ENCODE measurements at regions not wholly inside any gene's neighbourhood (a gene's known extent, or its start where the extent isn't known, plus 50 kb on each side); places are given as distances from the start of the nearest gene placed in this dataset.
A peak's percentile ranks its signal among the peaks of the same experiment; 100 is the strongest.

GRCh38 chr11:114986365-114986764, 308.0 kb downstream of the NXPE2 start:
- TF ChIP-seq, protein P1, sequence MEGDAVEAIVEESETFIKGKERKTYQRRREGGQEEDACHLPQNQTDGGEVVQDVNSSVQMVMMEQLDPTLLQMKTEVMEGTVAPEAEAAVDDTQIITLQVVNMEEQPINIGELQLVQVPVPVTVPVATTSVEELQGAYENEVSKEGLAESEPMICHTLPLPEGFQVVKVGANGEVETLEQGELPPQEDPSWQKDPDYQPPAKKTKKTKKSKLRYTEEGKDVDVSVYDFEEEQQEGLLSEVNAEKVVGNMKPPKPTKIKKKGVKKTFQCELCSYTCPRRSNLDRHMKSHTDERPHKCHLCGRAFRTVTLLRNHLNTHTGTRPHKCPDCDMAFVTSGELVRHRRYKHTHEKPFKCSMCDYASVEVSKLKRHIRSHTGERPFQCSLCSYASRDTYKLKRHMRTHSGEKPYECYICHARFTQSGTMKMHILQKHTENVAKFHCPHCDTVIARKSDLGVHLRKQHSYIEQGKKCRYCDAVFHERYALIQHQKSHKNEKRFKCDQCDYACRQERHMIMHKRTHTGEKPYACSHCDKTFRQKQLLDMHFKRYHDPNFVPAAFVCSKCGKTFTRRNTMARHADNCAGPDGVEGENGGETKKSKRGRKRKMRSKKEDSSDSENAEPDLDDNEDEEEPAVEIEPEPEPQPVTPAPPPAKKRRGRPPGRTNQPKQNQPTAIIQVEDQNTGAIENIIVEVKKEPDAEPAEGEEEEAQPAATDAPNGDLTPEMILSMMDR (IDR thresholded peaks at IDR 0.05; ENCODE audit: insufficient read depth, low read depth, low read length, missing control alignments), result no peak
- DNase-seq (ENCODE audit: low read depth), result no peak
- no peak overlapping the region for H3K4me3 ChIP-seq (ENCODE audit: low read length)

DNA sequence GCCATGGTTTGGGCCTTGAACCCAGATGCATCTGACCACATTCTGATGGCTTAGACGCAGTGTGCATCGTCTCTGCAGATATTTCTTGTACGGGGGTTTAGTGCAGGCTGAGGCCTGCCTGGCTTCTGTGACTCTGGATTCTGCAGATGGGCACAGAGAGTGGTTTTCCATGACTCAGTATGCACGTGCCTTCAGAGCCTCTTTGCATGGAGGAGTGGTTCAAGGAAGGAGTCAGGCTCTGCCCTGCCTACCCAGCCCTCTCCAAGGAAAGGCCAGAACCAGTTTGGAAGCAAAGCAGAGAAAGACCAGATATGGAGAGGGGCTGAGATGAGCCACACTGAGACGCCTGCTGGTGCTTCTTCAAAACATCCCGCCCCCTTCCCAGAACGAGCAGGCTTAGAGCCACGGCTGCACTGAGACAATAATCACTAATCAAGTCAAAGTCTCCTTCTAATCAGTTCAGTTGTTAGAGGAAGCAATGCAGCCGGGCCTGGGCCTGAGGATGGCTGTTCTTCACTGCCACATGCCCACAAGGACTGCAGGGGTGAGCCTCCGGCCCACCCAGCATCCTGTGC, 308.9 kb downstream of the NXPE2 start:
- H3K4me3 ChIP-seq (ENCODE audit: low read length), result no peak overlapping the region
- peak; percentile 4 for DNase-seq (ENCODE audit: low read depth)
- TF ChIP-seq, protein P1 (IDR thresholded peaks at IDR 0.05; ENCODE audit: insufficient read depth, low read depth, low read length, missing control alignments), result no peak

DNA sequence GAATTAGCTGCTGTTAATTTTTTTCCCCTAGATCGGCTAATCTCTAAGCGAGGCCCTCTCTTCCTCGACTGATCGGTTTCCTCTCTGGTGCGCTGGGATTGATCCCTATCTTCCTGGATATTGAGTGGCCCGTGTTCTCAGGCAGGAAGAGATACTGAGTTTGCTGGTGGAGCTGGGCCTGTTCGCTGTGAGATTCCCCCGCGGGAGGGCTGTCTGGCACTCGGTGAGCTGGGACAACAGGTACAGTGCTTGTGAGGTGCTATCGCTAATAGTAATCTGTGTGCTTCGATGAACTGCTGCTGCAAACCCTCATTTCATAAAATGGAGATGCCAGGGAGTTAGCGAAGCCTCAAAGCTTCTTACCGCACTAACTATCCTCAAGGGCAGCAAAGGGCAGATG, 310.3 kb downstream of the NXPE2 start:
- no peak for DNase-seq (ENCODE audit: low read depth)
- TF ChIP-seq, protein P1 (IDR thresholded peaks at IDR 0.05; ENCODE audit: insufficient read depth, low read depth, low read length, missing control alignments), result no peak
- H3K4me3 ChIP-seq (ENCODE audit: low read length), result no peak overlapping the region

- no peak overlapping the region for H3K4me3 ChIP-seq (ENCODE audit: low read length)
- no peak for DNase-seq (ENCODE audit: low read depth)
- TF ChIP-seq, protein P1 (IDR thresholded peaks at IDR 0.05; ENCODE audit: insufficient read depth, low read depth, low read length, missing control alignments), result no peak
Observed at GRCh38 chr11:114989536-114989935, 311.2 kb downstream of the NXPE2 start.

- no peak for DNase-seq (ENCODE audit: low read depth)
- TF ChIP-seq, protein P1 (IDR thresholded peaks at IDR 0.05; ENCODE audit: insufficient read depth, low read depth, low read length, missing control alignments), result no peak
- H3K4me3 ChIP-seq (ENCODE audit: low read length), result no peak overlapping the region
Observed at GRCh38 chr11:115005663-115006062, 327.3 kb downstream of the NXPE2 start.

- TF ChIP-seq, protein P1 (IDR thresholded peaks at IDR 0.05; ENCODE audit: insufficient read depth, low read depth, low read length, missing control alignments), result no peak
- DNase-seq (ENCODE audit: low read depth), result no peak
- no peak overlapping the region for H3K4me3 ChIP-seq (ENCODE audit: low read length)
Observed at GRCh38 chr11:115007851-115008250, 329.5 kb downstream of the NXPE2 start.

DNA sequence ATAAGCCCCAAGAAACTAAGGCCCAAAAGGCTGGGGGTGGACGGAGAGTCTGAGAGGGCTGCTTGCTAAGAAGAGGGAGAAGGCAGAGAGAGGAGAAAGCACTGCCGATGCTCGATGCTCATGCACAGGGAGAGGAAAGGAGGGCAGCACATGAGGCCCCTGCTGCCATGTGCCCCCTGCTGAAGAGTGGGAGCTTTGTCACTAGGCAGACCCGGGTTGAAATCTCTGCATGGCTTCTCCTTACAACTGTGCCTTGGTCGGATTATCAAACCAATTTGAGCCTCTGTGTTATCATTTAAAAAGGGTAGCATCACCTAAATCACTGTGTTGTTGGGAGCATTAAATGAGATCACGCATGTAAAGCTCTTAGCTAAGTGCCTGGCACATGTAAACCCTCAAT, 330.5 kb downstream of the NXPE2 start:
- no peak overlapping the region for H3K4me3 ChIP-seq (ENCODE audit: low read length)

More for the DNA sequence above, 330.5 kb downstream of the NXPE2 start:
- no peak for DNase-seq (ENCODE audit: low read depth)
- TF ChIP-seq, protein P1 (IDR thresholded peaks at IDR 0.05; ENCODE audit: insufficient read depth, low read depth, low read length, missing control alignments), result no peak

All from epithelial cell of esophagus (primary cell).